ENCODE measurements at regions not wholly inside any gene's neighbourhood (a gene's known extent, or its start where the extent isn't known, plus 50 kb on each side); places are given as distances from the start of the nearest gene placed in this dataset.

DNA sequence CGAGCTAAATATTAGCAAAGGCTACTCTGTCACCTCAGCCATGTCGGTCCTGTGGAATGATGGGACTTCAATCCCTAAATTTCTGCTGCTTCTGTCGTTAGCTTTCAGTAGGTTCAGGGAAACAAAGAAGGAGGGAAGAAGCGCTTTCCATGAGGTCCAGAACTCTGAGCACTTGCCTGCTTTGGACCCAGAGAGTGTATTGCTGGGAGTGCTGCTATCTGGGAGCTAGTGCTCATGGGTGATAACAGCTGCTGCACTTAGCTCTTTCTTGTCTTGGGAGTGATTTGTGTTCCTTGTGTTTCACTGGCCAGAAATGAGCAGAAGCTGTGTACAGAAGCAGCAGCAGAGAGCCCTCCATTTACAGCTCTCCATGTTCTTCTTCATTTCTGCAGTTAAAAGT lies 369.8 kb downstream of the DIPK2A start:
- no peak for DNase-seq (ENCODE audit: extremely low read depth in 1 of 11, low read depth in 9 of 11, low spot score in 4 of 11)

DNA sequence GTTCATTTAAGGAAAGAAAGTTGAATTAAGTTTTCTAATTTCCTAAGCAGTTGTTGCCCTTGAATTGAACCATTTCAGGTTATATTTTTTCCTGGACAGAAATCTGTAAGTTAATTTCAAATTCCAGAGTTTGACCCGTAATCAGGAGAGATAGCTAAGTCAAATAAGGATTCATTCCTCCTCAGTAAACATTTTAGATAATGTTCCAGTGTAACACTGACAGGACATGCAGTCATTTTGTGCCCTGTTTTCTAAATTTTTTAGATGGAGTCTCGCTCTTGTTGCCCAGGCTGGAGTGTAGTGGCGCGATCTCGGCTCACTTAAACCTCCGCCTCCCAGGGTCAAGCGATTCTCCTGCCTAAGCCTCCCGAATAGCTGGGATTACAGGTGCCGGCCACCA lies 371.7 kb downstream of the DIPK2A start:
- DNase-seq (ENCODE audit: extremely low read depth in 1 of 11, low read depth in 9 of 11, low spot score in 4 of 11) = no peak

DNA sequence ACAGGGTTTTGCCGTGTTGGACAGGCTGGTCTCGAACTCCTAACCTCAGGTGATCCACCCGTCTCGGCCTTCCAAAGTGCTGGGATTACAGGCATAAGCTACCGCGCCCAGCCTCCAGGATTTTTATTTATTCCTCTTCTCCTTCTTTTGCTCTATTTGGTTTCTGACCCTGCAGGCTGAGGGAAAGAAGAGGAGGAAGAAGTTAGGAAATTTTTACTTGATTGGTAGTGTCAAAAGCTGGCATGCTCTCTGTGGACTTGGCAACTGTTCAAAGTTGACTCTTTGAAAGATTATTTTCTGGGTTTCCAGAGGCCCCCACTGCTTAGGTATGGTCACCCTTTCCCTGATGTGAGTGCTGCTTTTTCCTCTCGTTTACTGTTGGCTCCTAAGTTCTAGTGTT lies 372.2 kb downstream of the DIPK2A start:
- no peak for DNase-seq (ENCODE audit: extremely low read depth in 1 of 11, low read depth in 9 of 11, low spot score in 4 of 11)

DNA sequence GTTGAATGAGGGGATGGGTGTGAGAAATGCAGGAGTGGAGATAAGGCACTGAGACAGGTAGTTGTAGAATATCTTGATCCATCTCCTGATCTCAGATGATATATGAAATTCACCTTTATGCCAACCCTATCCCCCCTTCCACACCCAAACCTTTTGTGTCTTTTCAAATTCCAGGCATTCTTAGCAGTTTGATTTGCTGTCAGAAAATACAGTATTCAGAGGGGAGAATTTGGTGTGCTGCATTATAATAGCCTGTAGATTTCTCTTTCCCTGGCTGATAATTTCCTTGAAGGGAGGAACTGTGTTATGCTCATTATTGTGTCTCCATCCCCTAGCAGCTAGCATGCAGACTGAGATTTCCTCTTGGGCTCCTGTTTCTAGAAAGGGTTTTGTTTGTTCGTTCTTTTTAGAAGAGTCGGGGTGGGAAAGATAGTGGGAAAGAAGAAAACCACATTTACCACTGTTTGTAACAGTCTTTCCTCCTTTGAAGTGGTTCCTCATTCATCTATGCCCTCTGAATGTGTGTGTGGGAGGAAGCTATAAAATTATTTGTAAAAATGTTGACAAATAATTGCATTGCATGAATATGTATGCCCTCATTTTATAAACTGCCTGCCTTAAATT lies 373.4 kb downstream of the DIPK2A start:
- no peak for DNase-seq (ENCODE audit: extremely low read depth in 1 of 11, low read depth in 9 of 11, low spot score in 4 of 11)

DNA sequence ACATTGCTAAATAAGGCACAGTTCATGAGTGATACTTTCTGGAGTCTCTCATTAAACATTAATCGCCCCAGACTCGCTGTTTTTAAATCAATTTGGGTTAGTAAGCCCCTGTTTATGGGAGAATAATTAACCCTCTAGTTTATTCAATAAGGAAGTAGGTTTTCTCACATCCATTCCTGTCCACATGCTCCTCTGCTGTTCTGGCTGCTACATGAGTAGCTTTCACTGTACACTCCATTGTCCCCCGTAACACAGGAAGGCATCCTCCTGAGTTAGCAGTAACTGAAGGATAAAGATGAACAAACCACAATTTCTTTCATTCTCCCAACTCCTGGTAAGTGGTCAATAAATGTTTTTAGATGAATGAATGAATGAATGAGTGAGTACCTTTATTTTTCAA lies 378.5 kb downstream of the DIPK2A start:
- no peak for DNase-seq (ENCODE audit: extremely low read depth in 1 of 11, low read depth in 9 of 11, low spot score in 4 of 11)

DNA sequence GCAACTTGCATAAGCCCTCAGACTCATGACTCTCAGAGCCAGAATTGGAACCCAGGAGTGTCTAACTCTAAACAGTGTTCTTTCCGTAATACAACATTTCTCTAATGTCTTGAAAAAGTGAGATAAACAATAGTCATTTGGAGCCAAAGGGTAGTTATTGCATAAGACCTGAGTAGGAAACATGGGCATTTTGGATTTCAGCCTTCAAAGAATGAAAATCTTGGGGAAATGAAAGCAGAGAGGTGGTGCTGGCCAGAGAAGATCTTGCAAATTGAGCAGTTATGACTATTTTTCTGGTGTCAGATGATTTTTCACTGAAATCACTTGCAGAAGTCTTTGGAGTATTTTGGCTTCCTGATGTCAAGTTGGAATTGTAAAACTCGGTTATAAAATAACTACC lies 379.4 kb downstream of the DIPK2A start:
- DNase-seq (ENCODE audit: extremely low read depth in 1 of 11, low read depth in 9 of 11, low spot score in 4 of 11) = no peak

DNA sequence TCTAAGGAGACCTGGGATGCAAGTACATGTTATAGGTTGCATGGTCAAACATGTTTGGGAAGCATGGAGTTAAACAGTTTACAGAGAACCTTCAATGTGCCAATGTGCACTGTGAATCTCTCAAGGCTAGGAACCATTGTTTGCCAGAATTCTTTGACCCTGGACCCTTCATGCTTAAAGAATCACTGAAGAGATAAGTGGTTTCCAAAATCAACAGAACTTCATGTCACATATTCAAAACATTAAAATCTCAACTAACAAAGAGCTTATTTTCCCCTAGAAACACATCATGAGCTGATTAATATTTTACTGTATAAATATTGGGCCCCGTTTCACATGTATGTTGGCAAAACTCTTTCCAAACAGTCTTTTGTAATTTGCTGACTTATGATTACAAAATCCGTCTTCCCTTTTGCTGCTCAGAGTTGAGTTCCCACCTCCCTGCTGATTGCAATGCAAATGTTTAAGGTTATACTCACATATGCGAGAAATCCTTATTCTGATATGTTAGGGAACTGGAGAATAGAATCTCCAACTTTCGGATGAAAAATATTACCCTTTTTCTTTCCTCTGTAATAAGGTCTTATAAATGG lies 380.2 kb downstream of the DIPK2A start:
- no peak for DNase-seq (ENCODE audit: extremely low read depth in 1 of 11, low read depth in 9 of 11, low spot score in 4 of 11)

DNA sequence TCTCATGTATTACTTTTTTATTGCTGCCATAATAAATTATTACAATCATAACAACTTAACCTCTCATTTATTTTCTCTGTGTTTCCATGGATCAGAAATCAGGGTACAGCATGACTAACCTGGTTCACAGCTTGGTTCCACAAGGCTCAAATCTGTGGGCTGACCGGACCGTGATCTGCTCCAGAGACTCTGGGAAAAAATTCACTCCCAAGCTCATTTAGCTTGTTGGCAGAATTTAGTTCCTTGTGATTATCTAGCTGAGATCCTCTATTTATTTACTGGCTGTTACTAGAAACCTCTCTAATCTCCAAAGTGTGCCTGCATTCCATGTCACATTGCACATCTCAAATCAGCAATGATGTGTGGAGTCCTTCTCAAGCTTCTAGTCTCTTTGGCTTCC lies 386.6 kb downstream of the DIPK2A start:
- no peak for DNase-seq (ENCODE audit: extremely low read depth in 1 of 11, low read depth in 9 of 11, low spot score in 4 of 11)

DNA sequence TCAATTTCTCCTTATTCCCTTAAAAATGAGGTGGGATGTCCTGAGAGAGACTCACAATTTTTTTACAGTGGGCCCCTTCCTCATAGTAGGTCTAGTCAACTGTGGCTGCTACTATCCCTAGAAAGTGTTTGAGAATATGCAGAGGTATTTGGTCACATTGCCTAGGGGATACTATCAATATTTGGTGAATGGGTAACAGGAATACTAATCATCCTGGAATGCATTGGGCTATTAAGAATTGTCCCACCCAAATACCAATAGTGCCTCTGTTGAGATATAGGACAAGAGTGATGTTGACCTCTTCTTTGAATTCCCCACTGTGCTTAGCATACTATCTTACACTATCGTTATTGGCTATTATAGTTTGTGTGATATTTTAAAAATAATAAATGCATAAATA lies 389.4 kb downstream of the DIPK2A start:
- DNase-seq (ENCODE audit: extremely low read depth in 1 of 11, low read depth in 9 of 11, low spot score in 4 of 11) = no peak

DNA sequence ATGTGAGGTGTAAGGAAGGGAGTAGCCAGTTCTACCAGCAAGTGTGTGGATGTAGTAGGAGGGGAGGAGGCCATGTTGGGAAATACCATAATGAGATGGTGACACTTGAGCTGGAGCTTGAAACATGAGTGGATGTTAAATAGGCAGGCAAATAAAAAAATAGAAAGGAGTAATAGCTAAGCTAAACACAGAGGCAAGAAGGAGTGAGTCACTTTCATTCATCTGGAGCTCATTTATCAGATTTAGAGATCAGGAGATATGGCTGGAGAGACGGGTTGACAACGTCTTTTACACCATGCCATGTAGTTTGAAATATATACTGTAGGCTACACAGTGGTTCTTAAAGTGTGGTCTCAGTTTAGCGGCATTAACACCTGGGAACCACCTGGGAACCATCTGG lies 390.5 kb downstream of the DIPK2A start:
- DNase-seq (ENCODE audit: extremely low read depth in 1 of 11, low read depth in 9 of 11, low spot score in 4 of 11) = no peak

DNA sequence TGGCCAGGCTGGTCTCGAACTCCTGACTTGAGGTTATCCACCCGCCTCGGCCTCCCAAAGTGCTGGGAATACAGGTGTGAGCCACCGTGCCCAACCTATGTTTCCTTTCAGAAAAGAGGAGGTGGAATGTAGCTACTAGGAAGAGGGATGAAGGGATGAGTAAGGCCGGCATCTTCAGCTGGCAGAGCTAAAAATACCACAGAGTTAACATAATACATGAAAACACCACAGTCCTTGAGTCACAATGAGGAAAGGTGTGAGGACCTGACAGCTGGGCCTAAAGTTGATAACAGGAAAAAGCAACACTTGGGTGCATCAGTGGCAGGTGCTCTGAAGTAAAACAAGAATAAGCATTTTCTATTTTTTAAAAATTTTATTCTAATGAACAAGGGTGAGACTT lies 392.2 kb downstream of the DIPK2A start:
- no peak for DNase-seq (ENCODE audit: extremely low read depth in 1 of 11, low read depth in 9 of 11, low spot score in 4 of 11)

DNA sequence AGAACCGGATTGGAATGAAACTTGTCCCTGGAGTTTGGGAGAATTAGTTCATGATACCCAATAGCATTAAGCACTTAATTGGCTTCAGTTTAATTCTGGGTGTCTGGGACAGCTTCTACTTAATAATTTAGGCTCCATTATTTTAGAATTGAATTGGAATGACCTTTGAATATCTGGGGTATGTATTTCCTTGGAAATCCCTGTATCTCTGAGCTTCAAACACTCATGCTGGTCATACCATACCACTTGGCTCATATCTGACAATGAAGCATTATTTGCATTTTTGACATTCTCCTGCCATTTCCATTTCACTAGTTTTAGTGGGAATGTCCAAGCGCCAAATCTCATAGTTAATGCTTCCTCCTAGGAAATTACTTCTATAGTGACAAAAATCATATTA lies 393.1 kb downstream of the DIPK2A start:
- no peak for DNase-seq (ENCODE audit: extremely low read depth in 1 of 11, low read depth in 9 of 11, low spot score in 4 of 11)

DNA sequence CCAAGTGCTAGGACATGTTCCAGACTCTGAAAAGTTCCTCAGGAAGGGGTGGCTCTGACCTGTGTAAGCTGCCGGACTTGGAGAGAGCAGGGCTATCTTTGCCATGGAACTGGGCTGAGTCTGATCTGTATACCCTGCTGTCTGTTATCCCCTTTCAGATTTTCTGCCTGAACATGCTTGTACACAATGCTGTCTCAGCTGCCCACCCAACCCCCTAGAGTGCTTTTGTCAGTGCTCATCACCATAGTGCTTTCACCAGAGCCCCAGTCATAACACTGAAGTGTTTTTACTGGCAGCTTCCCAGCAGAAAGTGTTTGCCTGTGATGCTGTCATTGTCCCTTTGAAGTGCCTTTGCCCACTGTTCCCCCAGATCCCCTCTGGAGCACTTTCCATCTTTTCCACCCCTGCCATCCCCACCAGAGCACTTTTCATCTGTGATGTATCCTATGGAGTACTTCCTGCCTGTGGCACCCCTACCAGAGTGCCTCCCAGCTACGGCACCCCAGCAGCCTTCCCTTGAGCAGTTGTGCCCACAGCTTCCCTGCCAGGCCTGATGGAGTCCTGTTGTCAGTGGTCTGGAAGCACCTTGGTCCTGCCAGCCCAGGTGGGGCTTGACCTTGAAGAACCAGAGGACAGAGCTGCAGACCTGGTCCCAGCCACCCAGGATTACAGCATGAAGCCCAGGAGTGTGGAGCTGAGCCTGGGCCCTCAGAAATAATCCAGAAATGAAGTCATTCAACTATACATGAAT lies 397.7 kb downstream of the DIPK2A start:
- DNase-seq (ENCODE audit: extremely low read depth in 1 of 11, low read depth in 9 of 11, low spot score in 4 of 11) = no peak

DNA sequence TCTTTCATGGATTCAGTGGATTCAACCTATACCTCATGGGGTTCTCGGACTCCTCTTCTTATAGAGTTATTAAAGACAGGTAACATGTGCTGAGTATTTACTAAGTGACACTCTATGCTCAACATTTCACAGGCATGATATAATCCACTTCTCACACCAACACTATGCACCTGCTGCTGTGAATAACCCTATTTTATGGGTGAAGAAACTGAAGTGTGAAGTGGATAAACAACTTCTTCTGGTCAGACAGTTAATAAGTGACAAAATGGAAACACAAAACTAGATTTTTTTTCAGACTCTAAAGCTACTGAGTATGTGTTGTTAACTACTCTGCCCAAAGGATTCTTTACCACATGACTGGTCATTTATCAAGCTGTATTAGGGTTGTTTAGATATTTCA lies 403.5 kb downstream of the DIPK2A start:
- DNase-seq (ENCODE audit: extremely low read depth in 1 of 11, low read depth in 9 of 11, low spot score in 4 of 11) = peak in 5 of 11 donors; percentile 8 to 29 (median 15)

DNA sequence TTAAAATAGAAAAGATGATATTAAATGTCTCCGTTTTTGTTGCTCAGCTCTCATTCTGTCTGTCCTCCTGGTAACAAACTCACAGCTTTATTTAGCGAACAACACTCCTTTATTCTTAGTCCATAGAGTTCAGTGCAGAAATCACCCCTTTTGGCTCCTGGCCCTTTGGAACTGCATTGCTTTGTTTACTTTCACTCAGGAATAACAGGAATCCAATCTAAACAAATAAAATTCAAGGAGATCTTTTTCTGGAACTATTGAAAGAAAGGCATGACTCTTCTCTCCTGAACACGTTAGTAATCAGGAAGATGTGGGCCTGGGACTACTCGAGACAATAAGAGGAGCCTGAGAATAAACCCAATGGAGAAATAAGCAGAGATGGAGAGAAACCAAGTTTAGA lies 409.2 kb downstream of the DIPK2A start:
- no peak for DNase-seq (ENCODE audit: extremely low read depth in 1 of 11, low read depth in 9 of 11, low spot score in 4 of 11)

DNA sequence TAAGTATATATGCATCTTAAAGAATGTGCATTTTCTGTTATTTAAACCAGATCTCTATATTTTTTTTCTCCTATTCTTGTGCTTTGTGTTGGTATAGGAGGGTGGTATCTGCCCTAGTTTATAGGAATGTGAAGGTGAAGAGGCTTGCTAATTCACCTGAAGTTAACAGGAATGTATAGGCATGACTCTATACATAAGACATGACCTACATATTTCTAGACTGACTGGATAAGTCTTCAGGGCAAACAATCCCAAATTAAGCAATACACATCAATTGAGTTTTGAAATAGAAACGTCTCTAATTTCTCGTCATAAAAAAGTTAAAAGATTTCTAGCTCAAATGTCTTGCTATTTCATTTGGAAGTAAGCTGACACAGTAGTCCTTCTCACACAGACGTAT lies 410.0 kb downstream of the DIPK2A start:
- DNase-seq (ENCODE audit: extremely low read depth in 1 of 11, low read depth in 9 of 11, low spot score in 4 of 11) = no peak

DNA sequence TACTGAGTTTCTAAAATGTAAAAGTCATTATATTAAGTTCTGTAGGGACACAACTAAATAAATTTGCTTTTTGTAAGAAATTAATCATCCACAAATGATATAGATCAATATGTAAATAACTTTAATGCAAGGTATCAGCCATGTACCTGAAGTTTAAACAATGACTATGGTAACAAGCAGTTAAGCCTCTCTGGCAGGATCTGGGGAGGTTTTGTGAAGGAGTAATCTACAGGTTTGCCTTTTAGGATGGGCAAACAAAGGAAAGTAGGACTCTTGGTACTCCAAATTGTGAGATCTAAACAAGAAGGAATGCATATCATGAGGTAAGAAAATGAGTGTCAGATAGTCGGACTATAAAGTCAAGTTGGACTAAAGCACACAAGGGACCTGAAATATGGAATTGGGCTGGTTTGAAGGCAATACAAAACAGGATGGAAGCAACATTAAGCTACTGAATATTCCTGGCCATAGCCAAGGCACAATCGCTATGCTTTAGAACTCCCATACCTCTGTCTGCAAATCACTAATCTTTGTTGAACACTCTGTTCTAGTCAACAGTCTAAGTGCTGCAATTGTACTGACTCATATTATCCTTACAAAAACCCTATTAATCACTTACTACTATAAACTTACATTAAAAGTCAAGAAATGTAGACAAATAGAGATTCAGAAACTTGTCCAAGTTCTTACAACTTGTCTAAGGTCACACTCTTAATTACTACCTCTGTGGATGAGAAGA lies 412.8 kb downstream of the DIPK2A start:
- no peak for DNase-seq (ENCODE audit: extremely low read depth in 1 of 11, low read depth in 9 of 11, low spot score in 4 of 11)

DNA sequence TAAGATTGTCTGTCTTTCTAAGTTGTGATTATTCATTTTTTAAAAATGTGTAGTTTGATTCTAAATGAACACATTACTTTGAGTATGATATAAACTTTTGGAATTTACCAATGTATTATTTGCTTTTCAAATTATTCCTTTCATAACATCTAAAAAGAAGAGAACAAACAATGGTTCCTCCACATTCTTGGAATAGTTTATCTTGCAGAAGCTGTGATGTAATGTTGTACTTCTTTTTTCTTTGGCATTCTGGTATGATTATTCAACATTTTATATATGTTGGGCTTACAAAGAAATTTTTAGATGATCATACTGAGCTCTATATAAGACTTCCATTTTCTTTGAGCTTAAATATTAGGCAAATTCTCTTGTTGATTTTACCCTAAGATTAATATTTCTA lies 419.2 kb downstream of the DIPK2A start:
- DNase-seq (ENCODE audit: extremely low read depth in 1 of 11, low read depth in 9 of 11, low spot score in 4 of 11) = no peak

DNA sequence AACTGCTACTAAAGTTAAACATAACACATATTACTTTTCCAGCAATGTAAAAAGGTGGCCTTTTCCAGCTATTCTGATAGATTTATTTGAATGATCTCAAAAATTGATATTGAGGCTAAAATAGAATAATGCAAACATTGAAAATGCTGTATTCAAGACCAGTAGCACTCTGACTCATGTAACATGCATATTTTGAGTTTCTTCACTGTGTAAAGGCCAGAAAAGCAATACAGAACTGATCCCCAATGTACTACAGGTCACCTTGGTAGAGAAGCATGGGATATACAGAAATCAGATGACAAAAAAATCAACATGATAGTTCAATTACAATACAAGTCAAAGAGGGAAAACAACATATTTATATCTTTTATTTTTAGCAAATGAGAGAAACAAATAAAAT lies 419.6 kb downstream of the DIPK2A start:
- DNase-seq (ENCODE audit: extremely low read depth in 1 of 11, low read depth in 9 of 11, low spot score in 4 of 11) = no peak

DNA sequence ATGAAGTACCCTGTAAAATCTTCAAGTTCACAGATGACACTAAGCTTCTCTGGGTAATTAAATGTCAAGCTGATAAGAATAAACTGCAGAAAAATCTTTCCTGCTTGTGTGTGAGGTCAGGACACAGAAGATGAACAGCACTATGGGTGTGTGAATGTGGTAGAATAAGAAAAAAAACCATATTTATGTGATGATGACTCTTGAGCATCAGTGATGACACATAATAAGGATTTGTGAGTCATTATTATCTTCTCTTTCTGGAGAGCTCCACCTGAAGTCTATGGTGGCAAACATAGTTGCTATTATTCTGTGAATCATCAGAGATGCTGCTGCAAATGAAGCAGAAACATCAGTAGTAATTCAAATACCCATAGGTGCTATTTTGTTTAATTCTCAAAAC lies 422.4 kb downstream of the DIPK2A start:
- DNase-seq (ENCODE audit: extremely low read depth in 1 of 11, low read depth in 9 of 11, low spot score in 4 of 11) = no peak

Data from renal cortex interstitium (tissue), 11 donors.